DMS 273 (cell line): ENCODE measurements at regions not wholly inside any gene's neighbourhood (a gene's known extent, or its start where the extent isn't known, plus 50 kb on each side); places are given as distances from the start of the nearest gene placed in this dataset.
A peak's percentile ranks its signal among the peaks of the same experiment; 100 is the strongest.

Experiments used
- DNase-seq: peaks from one replicate; lab custom pipeline; 2025; ENCODE audit not compliant: unreplicated experiment; lab: John Stamatoyannopoulos, UW

DNA sequence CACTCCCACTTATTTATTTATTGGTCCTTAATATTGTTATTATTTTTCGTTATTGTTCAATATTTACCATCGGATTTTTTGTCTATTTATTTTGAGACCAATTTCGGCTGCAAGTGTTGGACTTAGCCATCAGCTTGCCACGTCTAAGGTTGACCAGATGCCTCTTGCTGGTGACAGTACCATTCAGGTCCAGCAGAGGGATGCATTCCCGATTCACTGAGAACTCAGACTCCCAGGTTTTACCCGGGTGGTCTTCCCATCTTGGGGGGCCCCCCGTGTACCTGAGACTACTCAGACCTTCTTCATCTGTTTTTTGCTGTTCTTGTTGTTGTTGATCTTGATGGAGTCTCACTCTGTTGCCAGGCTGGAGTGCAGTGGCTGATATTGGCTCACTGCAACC lies 1435.2 kb downstream of the UQCRFS1 start:
- peak; percentile 22 for DNase-seq

DNA sequence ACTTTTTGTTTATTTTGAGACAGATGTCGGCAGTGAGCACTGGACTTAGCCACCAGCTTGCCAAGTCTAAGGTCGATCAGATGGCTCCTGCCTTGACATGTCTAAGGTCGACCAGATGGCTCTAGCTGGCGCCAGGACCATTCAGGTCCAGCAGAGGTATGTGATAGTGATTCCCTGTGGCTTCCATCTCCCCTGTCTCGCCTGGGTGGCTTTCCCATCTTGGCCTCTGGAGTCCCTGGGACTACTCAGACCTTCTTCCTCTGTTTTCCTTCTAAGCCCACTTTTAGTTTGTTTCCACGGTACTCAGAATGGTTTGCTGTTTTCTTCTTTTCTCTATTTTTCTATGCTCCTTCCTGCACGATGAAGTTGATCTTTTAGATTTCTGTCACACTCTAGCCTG lies 1435.7 kb downstream of the UQCRFS1 start:
- DNase-seq = peak; percentile 70

DNA sequence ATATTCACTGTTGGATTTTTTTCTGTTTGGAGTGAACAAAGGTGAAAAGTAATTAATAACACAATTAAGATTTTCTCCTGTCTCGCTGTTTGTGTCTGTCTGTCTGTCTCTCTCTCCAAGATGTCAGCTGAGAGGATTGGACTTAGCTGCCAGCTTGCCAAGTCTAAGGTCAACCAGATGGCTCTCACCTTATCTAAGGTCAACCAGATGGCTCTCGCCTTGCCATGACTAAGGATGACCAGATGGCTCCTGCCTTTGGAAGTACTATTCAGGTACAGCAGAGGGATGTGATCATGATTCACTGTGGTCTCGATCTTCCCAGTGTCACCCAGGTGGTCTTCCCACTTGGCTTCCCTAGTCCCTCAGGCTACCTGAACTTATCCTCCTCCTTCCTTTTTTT lies 1436.4 kb downstream of the UQCRFS1 start:
- DNase-seq = peak; percentile 82

DNA sequence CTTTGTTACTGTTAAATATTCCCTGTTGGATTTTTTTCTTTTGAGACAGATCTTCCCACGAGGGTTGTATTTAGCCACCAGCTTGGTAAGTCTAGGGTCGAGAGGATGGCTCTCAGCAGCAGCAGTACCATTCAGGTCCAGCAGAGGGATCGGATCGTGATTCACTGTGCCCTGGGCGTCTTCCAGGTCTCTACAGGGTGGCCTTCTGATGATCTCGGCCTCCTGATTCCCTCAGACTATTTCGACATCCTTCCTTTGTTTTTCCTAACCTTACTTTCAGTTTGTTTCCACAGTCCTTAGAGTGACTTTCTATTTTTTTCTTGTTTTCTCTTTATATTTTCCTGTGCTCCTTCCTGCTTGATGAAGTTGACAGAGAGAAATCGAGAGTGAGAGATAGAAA lies 1436.9 kb downstream of the UQCRFS1 start:
- peak; percentile 46 for DNase-seq

DNA sequence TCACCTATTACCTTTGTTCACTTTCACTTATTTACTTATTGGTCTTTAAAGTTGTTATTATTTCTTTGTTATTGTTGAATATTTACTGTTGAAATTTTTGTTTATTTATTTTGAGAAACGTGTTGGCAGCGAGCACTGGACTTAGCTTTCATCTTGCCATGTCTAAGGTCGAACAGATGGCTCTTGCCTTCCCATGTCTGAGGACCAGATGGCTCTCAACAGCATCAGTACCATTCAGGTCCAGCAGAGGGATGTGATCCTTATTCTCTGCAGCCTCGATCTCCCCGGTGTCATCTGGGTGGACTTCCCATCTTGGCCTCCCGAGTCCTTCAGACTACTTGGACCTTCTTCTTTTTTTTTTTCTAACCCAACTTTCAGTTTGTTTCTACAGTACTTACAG lies 1437.6 kb downstream of the UQCRFS1 start:
- DNase-seq = peak; percentile 60

DNA sequence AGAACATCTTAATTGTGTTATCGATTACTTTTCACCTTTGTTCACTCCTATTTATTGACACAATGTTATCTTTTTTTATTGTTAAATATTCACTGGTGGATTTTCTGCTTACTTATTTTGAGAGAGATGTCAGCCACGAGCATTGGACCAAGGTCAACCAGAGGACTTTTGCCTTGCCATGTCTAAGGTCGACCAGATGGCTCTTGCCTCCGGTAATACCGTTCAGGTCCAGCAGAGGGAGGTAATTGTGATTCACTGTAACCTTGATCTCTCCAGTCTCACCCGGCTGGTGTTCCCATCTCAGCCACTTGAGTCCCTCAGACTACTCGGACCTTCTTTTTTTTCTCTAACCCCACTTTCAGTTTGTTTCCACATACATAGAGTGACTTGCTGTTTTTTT lies 1438.1 kb downstream of the UQCRFS1 start:
- DNase-seq = peak; percentile 27

DNA sequence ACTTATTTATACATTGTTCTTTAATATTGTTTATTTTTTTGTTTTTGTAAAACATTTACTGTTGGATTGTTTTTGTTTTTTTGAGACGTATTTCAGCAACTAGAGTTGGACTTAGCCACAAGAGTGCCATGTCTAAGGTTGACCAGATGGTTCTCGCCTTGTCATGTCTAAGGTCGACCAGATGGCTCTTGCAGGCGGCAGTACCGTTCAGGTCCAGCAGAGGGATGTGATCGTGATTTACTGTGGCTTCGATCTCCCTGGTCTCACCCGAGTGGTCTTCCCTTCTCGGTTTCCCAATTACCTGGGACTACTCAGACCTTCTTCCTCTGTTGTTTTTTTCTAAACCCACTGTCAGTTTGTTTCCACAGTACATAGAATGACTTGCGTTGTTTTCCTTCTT lies 1438.6 kb downstream of the UQCRFS1 start:
- DNase-seq = peak; percentile 24

DNA sequence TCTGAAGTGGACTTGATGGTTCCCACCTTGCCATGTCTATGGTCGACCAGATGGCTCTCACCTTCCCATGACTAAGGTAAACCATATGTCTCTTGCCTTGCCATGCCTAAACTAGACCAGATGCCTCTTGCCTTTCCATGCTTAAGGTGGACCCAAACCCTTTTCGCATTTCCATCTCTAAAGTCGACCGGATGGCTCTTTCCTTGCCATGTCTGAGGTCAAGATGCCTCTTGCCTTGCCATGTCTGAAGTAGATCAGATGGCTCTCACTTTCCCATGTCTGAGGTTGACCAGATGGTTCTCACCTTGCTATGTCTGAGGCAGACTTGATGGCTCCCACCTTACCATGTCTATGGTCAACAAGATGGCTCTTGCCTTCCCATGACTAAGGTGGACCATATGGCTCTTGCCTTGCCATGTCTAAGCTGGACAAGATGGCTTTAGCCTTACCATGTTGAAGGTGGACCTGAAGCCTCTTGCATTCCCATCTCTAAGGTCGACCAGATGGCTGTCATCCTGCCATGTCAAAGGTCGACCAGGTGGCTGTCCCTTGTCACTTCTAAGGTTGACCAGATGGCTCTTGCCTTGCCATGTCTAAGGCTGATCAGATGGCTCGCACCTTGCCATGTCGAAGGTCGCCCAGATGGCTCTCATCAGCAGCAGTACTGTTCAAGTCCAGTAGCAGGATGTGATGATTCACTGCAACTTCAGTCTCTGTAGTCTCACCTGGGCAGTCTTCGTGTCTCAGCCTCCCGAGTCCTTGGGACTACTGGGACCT lies 1439.4 kb downstream of the UQCRFS1 start:
- no peak for DNase-seq

DNA sequence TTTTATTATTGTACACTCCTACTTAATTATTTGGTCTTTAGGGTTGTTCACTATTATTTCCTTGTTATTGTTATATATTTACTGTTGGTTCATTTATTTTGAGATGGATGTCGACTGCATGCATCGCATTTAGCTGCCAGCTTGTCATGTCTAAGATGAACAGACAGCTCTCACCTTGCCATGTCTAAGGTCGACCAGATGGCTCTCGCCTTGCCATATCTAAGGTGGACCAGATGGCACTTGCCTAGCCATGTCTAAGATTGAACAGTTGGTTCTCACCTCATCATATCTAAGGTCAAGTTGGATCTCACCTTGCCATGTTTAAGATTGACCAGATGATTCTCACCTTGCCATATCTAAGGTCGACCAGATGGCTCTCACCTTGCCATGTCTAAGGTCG lies 1440.9 kb downstream of the UQCRFS1 start:
- peak; percentile 19 for DNase-seq

DNA sequence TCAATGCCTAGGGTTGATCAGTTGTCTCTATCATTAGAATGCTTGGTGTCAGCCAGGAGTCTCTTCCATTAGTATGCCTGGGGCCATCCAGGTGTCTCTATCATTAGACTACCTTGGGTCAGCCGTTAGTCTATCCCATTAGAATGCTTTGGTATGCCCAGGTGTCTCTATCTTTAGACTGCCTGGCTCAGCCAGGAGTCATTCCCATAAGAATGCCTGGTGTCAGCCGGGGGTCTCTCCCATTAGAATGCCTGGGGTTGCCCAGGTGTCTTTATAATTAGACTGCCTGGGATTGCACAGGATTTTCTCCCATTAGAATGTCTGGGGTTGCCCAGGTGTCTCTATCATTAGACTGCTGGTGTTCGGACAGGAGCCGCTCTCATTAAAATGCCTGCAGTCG lies 1442.9 kb downstream of the UQCRFS1 start:
- DNase-seq = no peak

DNA sequence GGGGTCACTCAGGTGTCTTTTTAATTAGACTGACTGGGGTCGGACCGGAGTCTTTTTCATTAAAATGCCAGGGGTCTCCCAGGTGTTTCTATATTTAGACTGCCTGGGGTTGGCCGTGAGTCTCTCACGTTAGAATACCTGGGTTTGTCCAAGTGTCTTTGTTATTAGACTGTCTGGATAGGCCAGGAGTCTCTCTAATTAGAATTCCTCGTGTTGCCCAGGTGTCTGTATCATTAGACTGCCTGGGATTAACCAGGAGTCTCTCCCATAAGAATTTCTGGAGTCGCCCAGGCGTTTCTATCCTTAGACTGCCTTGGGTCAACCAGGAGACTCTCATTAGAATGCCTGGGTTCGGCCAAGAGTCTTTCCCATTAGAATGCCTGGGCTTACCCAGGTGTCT lies 1445.7 kb downstream of the UQCRFS1 start:
- DNase-seq = no peak

DNA sequence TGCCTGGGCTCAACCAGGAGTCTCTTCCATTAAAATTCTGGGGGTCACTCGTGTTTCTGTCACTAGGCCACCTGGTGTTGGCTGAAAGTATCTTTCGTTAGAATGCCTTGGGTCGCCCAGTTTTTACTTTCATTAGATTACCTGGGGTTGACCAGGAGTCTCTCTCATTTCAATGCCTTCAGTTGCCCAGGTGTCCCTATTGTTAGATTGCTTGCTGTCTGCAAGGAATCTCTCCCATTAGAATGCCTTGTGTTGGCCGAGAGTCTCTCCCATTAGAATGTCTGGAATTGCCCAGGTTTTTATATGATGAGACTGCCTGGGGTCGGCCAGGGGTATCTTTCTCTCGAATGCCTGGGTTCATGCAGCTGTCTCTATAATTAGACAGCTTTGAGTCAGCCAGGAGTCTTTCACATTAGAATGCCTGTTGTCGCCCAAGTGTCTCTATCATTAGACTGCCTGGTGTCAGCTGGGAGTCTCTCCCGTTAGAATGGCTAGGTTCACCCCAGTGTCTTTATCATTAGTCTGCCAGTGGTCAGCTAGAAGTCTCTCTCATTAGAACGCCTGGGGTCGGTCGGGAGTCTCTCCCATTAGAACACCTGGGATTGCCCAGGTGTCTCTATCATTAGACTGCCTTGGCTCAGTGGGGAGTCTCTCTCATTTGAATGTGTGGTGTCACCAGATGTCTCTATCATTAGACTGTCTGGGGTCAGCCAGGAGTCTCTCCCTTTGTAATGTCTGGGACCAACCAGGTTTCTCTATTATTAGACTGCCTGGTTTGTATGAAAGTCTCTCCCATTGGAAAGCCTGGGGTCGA lies 1446.8 kb downstream of the UQCRFS1 start:
- DNase-seq = no peak

DNA sequence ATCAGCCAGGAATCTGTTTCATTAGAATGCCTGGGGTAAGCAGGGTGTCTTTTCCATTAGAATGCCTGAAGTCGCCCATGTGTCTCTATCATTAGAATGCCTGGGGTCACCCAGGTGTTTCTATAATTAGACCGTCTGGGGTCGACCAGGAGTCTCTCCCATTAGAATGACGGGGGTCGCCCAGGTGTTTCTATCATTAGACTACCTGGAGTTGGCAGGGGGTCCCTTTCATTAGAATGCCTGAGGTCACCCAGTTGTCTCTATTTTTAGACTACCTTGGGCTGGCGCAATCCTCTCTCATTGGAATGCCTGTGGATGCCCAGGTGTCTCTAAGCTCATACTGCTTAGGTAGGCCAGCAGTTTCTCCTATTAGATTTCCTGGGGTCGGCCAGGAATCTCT lies 1447.6 kb downstream of the UQCRFS1 start:
- no peak for DNase-seq

DNA sequence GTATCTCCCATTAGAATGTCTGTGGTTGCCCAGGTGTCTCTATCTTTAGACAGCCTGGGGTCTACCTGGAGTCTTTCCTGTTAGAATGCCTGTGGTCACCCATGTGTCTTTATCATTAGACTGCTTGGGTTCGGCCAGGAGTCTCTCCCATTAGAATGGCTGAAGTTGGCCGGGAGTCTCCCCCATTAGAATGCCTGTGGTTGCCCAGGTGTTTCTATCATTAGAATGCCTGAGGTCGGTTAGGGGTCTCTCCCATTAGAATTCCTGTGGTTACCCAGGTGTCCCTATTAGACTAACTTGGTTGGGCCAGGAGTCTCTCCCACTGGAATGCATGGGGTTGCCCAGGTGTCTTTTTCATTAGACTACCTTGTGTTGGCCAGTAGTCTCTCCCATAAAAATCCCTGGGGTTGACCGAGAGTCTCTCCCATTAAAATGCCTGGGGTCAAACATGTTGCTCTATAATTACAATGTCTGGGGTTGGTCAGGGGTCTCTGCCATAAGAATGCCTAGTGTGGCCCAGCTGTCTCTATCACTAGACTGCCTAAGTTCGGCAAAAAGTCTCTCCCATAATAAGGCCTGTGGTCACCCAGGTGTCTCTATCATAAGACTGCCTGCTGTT lies 1448.7 kb downstream of the UQCRFS1 start:
- DNase-seq = no peak

DNA sequence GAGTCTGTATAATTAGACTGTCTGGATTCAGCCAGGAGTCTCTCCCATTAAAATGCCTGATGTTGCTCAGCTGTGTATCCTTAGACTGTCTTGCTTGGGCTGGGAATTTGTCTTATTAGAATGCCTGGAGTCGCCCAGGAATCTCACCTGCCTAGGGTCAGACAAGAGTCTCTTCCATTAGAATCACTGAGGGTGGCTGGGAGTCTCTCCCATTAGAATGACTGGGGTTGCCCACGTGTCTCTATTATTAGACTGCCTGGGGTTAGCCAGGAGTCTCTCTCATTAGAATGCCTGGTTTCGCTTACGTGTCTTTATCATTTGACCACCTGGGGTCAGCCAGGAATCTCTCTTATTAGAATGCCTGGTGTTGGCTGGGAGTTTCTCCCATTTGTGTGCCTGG lies 1450.0 kb downstream of the UQCRFS1 start:
- DNase-seq = no peak

DNA sequence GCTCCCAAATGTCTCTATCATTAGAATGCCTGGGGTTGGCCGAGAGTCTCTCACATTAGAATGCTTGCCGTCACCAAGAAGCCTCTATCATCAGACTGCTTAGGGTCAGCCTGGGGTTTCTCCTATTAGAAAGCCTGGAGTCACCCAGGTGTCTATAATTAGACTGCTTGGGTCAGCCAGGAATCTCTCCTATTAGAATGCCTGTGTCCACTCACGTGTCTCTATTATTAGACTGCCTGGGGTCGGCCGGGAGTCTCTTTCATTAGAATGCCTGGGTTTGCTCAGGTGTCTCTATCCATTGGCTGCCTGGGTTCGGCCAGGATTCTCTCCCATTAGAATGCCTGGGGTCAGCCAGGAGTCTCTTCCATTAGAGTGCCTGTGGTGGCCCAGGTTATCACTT lies 1453.1 kb downstream of the UQCRFS1 start:
- no peak for DNase-seq

DNA sequence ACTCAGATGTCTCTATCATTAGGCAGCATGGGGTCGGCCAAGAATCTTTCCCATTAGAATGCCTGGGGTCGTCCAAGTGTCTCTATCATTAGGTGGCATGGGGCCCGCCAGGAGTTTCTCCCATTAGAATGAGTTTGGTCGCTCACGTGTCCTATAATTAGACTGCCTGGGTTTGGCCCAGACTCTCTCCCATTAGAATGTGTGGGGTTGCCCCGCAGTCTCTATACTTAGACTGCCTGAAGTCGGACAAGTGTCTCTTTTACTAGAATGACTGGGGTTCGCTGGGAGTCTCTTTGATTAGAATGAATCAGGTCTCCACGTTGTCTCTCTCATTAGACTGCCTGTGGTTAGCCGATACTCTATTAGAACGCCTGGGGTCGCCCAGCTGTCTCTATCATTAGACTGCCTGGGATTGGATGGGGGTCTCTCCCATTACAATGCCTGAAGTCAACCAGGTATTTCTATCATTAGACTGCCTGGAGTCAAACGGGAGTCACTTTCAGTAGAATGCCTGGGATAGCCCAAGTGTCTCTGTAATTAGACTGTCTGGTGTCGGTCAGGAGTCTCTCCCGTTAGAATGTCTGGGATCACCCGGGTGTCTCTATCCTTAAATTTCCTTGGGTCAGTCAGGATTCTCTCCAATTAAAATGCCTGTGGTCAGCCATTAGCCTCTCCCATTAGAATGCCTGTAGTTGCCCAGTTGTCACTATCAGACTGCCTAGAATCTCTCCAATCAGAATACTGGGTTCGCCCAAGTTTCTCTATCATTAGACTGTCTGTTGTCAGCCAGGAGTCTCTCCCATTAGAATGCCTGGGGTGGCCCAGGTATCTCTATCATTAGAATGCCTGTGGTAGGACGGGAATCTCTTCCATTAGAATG lies 1454.1 kb downstream of the UQCRFS1 start:
- no peak for DNase-seq

DNA sequence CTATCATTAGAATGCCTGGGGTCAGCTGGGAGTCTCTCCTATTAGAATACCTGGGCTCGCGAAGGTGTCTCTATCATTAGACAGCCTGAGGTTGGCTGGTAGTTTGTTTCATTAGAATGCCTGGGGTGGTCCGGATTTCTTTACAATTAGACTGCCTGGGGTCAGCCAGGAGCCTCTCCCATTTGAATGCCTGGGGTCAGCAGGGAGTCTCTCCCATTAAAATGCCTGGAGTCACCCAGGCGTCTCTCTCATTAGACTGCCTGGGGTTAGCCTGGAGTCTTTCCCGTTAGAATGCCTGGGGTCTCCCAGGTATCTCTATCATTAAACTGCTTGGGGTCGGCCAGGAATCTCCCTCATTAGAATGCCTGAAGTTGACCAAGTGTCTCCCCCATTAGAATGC lies 1458.3 kb downstream of the UQCRFS1 start:
- no peak for DNase-seq

DNA sequence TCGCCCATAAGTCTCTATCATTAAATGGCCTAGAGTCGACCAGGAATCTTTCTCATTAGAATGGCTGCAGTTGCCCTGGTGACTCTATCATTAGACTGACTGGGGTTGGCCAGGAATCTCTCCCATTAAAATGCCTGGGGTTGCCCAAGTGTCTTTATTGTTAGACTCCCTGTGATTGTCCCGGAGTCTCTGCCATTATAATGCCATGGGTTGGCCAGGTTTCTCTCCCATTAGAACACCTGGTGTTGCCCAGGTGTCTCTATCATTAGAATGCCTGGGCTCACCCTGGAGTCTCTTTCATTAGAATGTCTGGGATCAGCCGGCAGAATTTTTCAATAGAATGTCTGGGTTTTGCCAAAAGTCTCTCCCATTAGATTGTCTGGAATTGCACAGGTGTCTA lies 1459.3 kb downstream of the UQCRFS1 start:
- DNase-seq = no peak

DNA sequence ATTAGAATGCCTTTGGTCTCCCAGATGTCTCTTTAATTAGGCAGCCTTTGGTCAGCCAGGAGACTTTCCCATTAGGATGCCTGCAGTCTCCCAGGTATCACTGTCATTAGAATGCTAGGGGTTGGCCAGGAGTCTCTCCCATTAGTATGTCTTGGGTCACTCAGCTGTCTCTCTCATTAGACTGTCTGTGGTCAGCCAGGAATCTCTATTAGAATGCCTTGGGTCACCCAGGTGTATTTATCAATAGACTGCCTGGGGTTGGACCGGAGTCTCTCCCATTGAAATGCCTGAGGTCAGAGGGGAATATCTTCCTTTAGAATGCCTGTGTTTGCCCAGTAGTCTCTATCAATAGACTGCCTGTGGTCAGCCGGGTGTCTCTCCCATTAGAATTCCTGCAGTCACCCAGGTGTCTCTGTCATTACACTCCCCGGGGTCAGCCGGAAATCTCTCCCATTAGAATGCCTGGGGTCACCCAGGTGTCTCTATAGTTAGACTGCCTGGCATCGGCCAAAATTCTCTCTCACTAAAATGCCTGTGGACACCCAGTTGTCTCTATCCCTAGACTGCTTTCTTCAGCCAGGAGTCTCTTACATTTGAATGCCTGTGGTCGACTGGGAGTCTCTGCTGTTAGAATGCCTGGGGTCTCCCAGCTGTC lies 1460.3 kb downstream of the UQCRFS1 start:
- DNase-seq = no peak

DNA sequence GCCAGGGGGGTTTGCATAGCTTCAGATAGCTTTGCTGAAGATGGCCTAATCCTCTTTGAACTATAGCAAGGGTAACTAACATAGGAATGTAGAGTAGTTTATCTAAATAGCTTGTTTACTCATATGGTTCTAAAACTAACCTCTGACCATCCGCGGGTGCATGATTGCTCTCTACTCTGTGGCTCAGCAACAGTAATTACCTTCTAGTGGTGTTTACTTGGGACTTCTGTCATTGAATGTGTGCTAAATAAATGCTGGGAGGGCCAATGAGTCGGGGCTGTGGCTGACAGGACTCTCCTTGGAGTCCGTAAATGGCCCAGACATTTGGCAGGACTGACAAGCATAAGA lies 1461.9 kb downstream of the UQCRFS1 start:
- no peak for DNase-seq
